ENCODE measurements at regions not wholly inside any gene's neighbourhood (a gene's known extent, or its start where the extent isn't known, plus 50 kb on each side); places are given as distances from the start of the nearest gene placed in this dataset.

- TF ChIP-seq CTCF (IDR thresholded peaks at IDR 0.05; ENCODE audit: low read depth, low read length) (no peak), EZH2phosphoT487 (IDR thresholded peaks at IDR 0.05; ENCODE audit: low read depth) (no peak)
These were observed 216.9 kb upstream of the SALL3 start for GRCh38 chr18:78762753-78763152.
